ENCODE measurements at regions not wholly inside any gene's neighbourhood (a gene's known extent, or its start where the extent isn't known, plus 50 kb on each side); places are given as distances from the start of the nearest gene placed in this dataset.

DNA sequence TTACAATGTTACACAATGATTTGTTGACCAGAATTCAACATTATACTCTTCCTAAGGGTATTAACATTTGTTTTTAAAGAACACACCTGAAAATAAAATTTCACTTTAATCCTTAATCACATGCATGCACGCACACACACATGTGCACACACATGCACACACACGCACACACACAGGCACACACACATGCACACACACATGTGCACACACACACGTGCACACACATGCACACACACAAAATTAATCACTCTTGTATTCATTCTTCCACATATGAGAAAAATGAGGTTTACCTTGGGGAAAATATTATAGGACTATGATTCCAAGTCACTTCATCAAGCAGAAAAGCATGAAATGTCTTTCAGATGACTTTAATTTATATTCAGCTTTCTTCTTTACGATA lies 331.8 kb upstream of the PLD5 start:
- no peak overlapping the region for H3K9ac ChIP-seq (ENCODE audit: low read length)
- 100% methylated on average over 1 of the region's 4 CpGs for WGBS (ENCODE audit: extremely low coverage, insufficient coverage, low lambda C conversion rate)
- H3K79me1 ChIP-seq (ENCODE audit: low read length): no peaks in the 10 kb centered on the region
- H3K4me3 ChIP-seq (ENCODE audit: low read length): no peak overlapping the region
- H2BK120ac ChIP-seq (ENCODE audit: low read depth, low read length): no peak overlapping the region
- no peak overlapping the region for H2AK5ac ChIP-seq (ENCODE audit: low read length)
- H3K79me2 ChIP-seq (ENCODE audit: control insufficient read depth, insufficient read depth, low read length): no peaks in the 10 kb centered on the region
- no peak overlapping the region for H3K4me2 ChIP-seq (ENCODE audit: low read length)
- H3K56ac ChIP-seq (ENCODE audit: low read length): no peak overlapping the region
- no peak overlapping the region for H3K4ac ChIP-seq (ENCODE audit: low read depth, low read length)
- H3K23ac ChIP-seq (ENCODE audit: low read length): no peak overlapping the region
- H3K4me1 ChIP-seq (ENCODE audit: control insufficient read depth, low read depth, low read length): no peaks in the 10 kb centered on the region
- no peaks in the 10 kb centered on the region for H3K36me3 ChIP-seq (ENCODE audit: control insufficient read depth, insufficient read depth, low read length)
- no peak overlapping the region for H4K8ac ChIP-seq (ENCODE audit: low read depth, low read length)
- H4K5ac ChIP-seq (ENCODE audit: low read length): no peak overlapping the region
- DNase-seq: no peak
- H3K27ac ChIP-seq (ENCODE audit: low read depth, low read length): no peak overlapping the region
- no peak overlapping the region for H2BK5ac ChIP-seq (ENCODE audit: low read length)
- H3K18ac ChIP-seq (ENCODE audit: low read length): no peak overlapping the region
- H2BK15ac ChIP-seq (replicated peaks; ENCODE audit: low read depth): no peak overlapping the region
- H3K27me3 ChIP-seq (ENCODE audit: insufficient read depth, low read length, poor library complexity): no peaks in the 10 kb centered on the region

DNA sequence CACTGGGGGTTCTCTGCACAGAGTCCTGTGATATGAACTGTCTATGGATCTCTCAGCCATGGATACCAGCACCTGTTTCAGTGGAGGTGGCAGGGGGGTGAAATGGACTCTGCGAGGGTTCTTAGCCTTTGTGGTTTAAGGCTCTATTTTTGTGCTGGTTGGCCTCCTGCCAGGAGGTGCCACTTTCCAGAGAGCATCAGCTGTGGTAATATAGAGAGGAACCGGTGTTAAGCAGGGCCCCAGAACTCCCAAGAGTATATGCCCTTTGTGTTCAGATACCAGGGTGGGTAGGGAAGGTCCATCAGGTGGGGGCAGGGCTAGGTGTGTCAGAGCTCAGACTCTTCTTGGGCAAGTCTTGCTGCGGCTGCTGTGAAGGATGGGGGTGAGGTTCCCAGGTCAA lies 330.0 kb upstream of the PLD5 start:
- Histone ChIP-seq H3K79me2 (ENCODE audit: control insufficient read depth, insufficient read depth, low read length) (no peaks in the 10 kb centered on the region), H3K36me3 (ENCODE audit: control insufficient read depth, insufficient read depth, low read length) (no peaks in the 10 kb centered on the region), H3K18ac (ENCODE audit: low read length) (no peak overlapping the region), H3K4me1 (ENCODE audit: control insufficient read depth, low read depth, low read length) (no peaks in the 10 kb centered on the region), H3K56ac (ENCODE audit: low read length) (no peak overlapping the region), H2BK5ac (ENCODE audit: low read length) (no peak overlapping the region), H3K27me3 (ENCODE audit: insufficient read depth, low read length, poor library complexity) (no peaks in the 10 kb centered on the region), H4K5ac (ENCODE audit: low read length) (no peak overlapping the region), H3K4me2 (ENCODE audit: low read length) (no peak overlapping the region), H3K9ac (ENCODE audit: low read length) (no peak overlapping the region), H2BK120ac (ENCODE audit: low read depth, low read length) (no peak overlapping the region), H4K8ac (ENCODE audit: low read depth, low read length) (no peak overlapping the region), H3K27ac (ENCODE audit: low read depth, low read length) (no peak overlapping the region), H3K4ac (ENCODE audit: low read depth, low read length) (no peak overlapping the region), H2BK15ac (replicated peaks; ENCODE audit: low read depth) (no peak overlapping the region), H3K23ac (ENCODE audit: low read length) (no peak overlapping the region), H3K4me3 (ENCODE audit: low read length) (no peak overlapping the region), H2AK5ac (ENCODE audit: low read length) (no peak overlapping the region), H3K79me1 (ENCODE audit: low read length) (no peaks in the 10 kb centered on the region)
- no CpG with 5 or more reads among the region's 3 CpGs for WGBS (ENCODE audit: extremely low coverage, insufficient coverage, low lambda C conversion rate)
- no peak for DNase-seq

- H3K4me1 ChIP-seq (ENCODE audit: control insufficient read depth, low read depth, low read length): no peaks in the 10 kb centered on the region
- no peak overlapping the region for H3K9ac ChIP-seq (ENCODE audit: low read length)
- H2BK15ac ChIP-seq (replicated peaks; ENCODE audit: low read depth): no peak overlapping the region
- no peak overlapping the region for H4K8ac ChIP-seq (ENCODE audit: low read depth, low read length)
- H3K79me2 ChIP-seq (ENCODE audit: control insufficient read depth, insufficient read depth, low read length): no peaks in the 10 kb centered on the region
- H3K27me3 ChIP-seq (ENCODE audit: insufficient read depth, low read length, poor library complexity): no peaks in the 10 kb centered on the region
- no peak overlapping the region for H2AK5ac ChIP-seq (ENCODE audit: low read length)
- DNase-seq: peak; percentile 26
- H3K36me3 ChIP-seq (ENCODE audit: control insufficient read depth, insufficient read depth, low read length): no peaks in the 10 kb centered on the region
- no peaks in the 10 kb centered on the region for H3K79me1 ChIP-seq (ENCODE audit: low read length)
- no peak overlapping the region for H2BK5ac ChIP-seq (ENCODE audit: low read length)
- H3K56ac ChIP-seq (ENCODE audit: low read length): no peak overlapping the region
- 100% methylated on average over 1 of the region's 3 CpGs for WGBS (ENCODE audit: extremely low coverage, insufficient coverage, low lambda C conversion rate)
- H3K4ac ChIP-seq (ENCODE audit: low read depth, low read length): no peak overlapping the region
- no peak overlapping the region for H3K4me3 ChIP-seq (ENCODE audit: low read length)
- no peak overlapping the region for H2BK120ac ChIP-seq (ENCODE audit: low read depth, low read length)
- no peak overlapping the region for H3K23ac ChIP-seq (ENCODE audit: low read length)
- H3K27ac ChIP-seq (ENCODE audit: low read depth, low read length): no peak overlapping the region
- H3K18ac ChIP-seq (ENCODE audit: low read length): no peak overlapping the region
- H3K4me2 ChIP-seq (ENCODE audit: low read length): no peak overlapping the region
- H4K5ac ChIP-seq (ENCODE audit: low read length): no peak overlapping the region
Observed at GRCh38 chr1:242847390-242847993, 323.0 kb upstream of the PLD5 start.

DNA sequence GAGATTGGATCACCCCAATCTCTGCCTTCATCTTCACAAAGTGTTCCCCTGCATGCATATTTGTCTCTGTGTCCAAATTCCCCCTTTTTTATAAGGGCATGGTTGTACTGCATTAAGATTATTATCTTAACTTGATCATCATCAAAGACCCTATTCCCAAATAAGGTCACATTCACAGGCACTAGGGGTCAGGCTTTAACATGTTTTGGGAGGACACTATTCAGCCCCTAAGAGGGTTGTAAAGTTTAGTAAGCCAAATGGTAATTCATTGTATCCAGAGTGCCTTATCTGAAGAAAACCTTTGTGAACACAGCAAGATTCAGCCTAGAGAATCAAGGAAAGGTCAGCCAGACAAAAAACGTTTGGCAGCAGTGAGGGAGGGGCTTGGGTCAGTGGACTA lies 317.6 kb upstream of the PLD5 start:
- H3K79me1 ChIP-seq (ENCODE audit: low read length): no peaks in the 10 kb centered on the region
- H3K79me2 ChIP-seq (ENCODE audit: control insufficient read depth, insufficient read depth, low read length): no peaks in the 10 kb centered on the region
- H2AK5ac ChIP-seq (ENCODE audit: low read length): no peak overlapping the region
- no peak overlapping the region for H3K23ac ChIP-seq (ENCODE audit: low read length)
- no peak overlapping the region for H3K9ac ChIP-seq (ENCODE audit: low read length)
- no peak overlapping the region for H2BK5ac ChIP-seq (ENCODE audit: low read length)
- no peak overlapping the region for H3K4me3 ChIP-seq (ENCODE audit: low read length)
- H2BK120ac ChIP-seq (ENCODE audit: low read depth, low read length): no peak overlapping the region
- H3K4me1 ChIP-seq (ENCODE audit: control insufficient read depth, low read depth, low read length): no peaks in the 10 kb centered on the region
- no peak overlapping the region for H3K27ac ChIP-seq (ENCODE audit: low read depth, low read length)
- no peaks in the 10 kb centered on the region for H3K27me3 ChIP-seq (ENCODE audit: insufficient read depth, low read length, poor library complexity)
- H3K56ac ChIP-seq (ENCODE audit: low read length): no peak overlapping the region
- H2BK15ac ChIP-seq (replicated peaks; ENCODE audit: low read depth): no peak overlapping the region
- H3K4me2 ChIP-seq (ENCODE audit: low read length): no peak overlapping the region
- H3K4ac ChIP-seq (ENCODE audit: low read depth, low read length): no peak overlapping the region
- no peak overlapping the region for H4K5ac ChIP-seq (ENCODE audit: low read length)
- H3K18ac ChIP-seq (ENCODE audit: low read length): no peak overlapping the region
- H3K36me3 ChIP-seq (ENCODE audit: control insufficient read depth, insufficient read depth, low read length): no peaks in the 10 kb centered on the region
- whole genome bisulfite sequencing (ENCODE audit: extremely low coverage, insufficient coverage, low lambda C conversion rate): no CpG with 5 or more reads among the region's 1 CpG
- peak; percentile 51 for DNase-seq
- no peak overlapping the region for H4K8ac ChIP-seq (ENCODE audit: low read depth, low read length)

DNA sequence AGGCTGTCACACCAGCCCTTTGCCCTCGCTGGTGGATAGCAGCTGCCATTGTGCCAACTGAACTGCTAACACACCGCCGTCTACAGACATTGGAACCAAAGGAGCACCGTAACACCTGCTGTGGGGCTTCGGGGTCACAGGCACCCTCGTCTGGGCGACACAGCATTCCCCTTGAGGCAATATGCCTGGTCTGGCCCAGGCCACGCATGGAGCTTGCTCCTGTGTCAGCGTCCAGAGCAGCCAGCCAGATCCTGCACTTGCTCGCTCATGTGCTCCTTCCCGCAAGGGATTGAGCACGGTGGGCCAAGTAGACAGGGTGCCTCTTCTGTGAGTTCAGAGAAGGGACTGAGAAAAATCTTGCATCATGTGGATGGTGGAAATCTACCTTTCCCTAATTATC lies 314.6 kb upstream of the PLD5 start:
- H2BK120ac ChIP-seq (ENCODE audit: low read depth, low read length): no peak overlapping the region
- H4K5ac ChIP-seq (ENCODE audit: low read length): no peak overlapping the region
- H2BK15ac ChIP-seq (replicated peaks; ENCODE audit: low read depth): no peak overlapping the region
- H3K79me1 ChIP-seq (ENCODE audit: low read length): no peaks in the 10 kb centered on the region
- no peak overlapping the region for H3K4me2 ChIP-seq (ENCODE audit: low read length)
- no peak overlapping the region for H3K56ac ChIP-seq (ENCODE audit: low read length)
- H3K36me3 ChIP-seq (ENCODE audit: control insufficient read depth, insufficient read depth, low read length): no peaks in the 10 kb centered on the region
- no peak overlapping the region for H2AK5ac ChIP-seq (ENCODE audit: low read length)
- no peaks in the 10 kb centered on the region for H3K27me3 ChIP-seq (ENCODE audit: insufficient read depth, low read length, poor library complexity)
- no peak overlapping the region for H3K4me3 ChIP-seq (ENCODE audit: low read length)
- no peak overlapping the region for H3K27ac ChIP-seq (ENCODE audit: low read depth, low read length)
- no peak overlapping the region for H3K18ac ChIP-seq (ENCODE audit: low read length)
- no peak overlapping the region for H3K9ac ChIP-seq (ENCODE audit: low read length)
- H3K23ac ChIP-seq (ENCODE audit: low read length): no peak overlapping the region
- H3K79me2 ChIP-seq (ENCODE audit: control insufficient read depth, insufficient read depth, low read length): no peaks in the 10 kb centered on the region
- no peak for DNase-seq
- H2BK5ac ChIP-seq (ENCODE audit: low read length): no peak overlapping the region
- H3K4ac ChIP-seq (ENCODE audit: low read depth, low read length): no peak overlapping the region
- no peaks in the 10 kb centered on the region for H3K4me1 ChIP-seq (ENCODE audit: control insufficient read depth, low read depth, low read length)
- no peak overlapping the region for H4K8ac ChIP-seq (ENCODE audit: low read depth, low read length)
- no CpG with 5 or more reads among the region's 12 CpGs for WGBS (ENCODE audit: extremely low coverage, insufficient coverage, low lambda C conversion rate)

DNA sequence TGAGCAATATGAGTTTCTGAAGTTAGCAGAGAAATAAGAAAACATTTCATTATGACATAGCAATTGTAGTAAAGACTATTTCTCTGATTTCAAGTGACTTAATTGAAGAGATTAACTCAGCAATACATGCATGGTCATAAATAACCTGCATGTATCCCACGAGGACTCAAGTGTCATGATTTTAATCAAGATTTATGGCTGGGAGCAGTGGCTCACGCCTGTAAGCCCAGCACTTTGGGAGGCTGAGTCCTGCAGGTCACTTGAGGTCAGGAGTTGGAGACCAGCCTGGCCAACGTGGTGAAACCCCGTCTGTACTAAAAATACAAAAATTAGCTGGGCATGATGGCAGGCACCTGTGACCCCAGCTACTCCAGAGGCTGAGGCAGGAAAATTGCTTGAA lies 311.9 kb upstream of the PLD5 start:
- no peak overlapping the region for H4K5ac ChIP-seq (ENCODE audit: low read length)
- WGBS (ENCODE audit: extremely low coverage, insufficient coverage, low lambda C conversion rate): no CpG with 5 or more reads among the region's 4 CpGs

More for the DNA sequence above, 311.9 kb upstream of the PLD5 start:
- no peak overlapping the region for H3K23ac ChIP-seq (ENCODE audit: low read length)
- no peak overlapping the region for H2BK5ac ChIP-seq (ENCODE audit: low read length)
- H3K79me1 ChIP-seq (ENCODE audit: low read length): no peaks in the 10 kb centered on the region
- H3K27ac ChIP-seq (ENCODE audit: low read depth, low read length): no peak overlapping the region
- H3K4me3 ChIP-seq (ENCODE audit: low read length): no peak overlapping the region
- no peaks in the 10 kb centered on the region for H3K27me3 ChIP-seq (ENCODE audit: insufficient read depth, low read length, poor library complexity)
- no peaks in the 10 kb centered on the region for H3K4me1 ChIP-seq (ENCODE audit: control insufficient read depth, low read depth, low read length)
- no peaks in the 10 kb centered on the region for H3K79me2 ChIP-seq (ENCODE audit: control insufficient read depth, insufficient read depth, low read length)
- H3K56ac ChIP-seq (ENCODE audit: low read length): no peak overlapping the region
- H2BK120ac ChIP-seq (ENCODE audit: low read depth, low read length): no peak overlapping the region
- no peak overlapping the region for H3K18ac ChIP-seq (ENCODE audit: low read length)
- H3K36me3 ChIP-seq (ENCODE audit: control insufficient read depth, insufficient read depth, low read length): no peaks in the 10 kb centered on the region
- no peak overlapping the region for H3K4ac ChIP-seq (ENCODE audit: low read depth, low read length)
- DNase-seq: no peak
- H2AK5ac ChIP-seq (ENCODE audit: low read length): no peak overlapping the region
- no peak overlapping the region for H3K4me2 ChIP-seq (ENCODE audit: low read length)
- H2BK15ac ChIP-seq (replicated peaks; ENCODE audit: low read depth): no peak overlapping the region
- H4K8ac ChIP-seq (ENCODE audit: low read depth, low read length): no peak overlapping the region
- no peak overlapping the region for H3K9ac ChIP-seq (ENCODE audit: low read length)

Data from mesendoderm (in vitro differentiated cells).